Mucosa of rectum (tissue), 2 donors: ENCODE measurements at regions not wholly inside any gene's neighbourhood (a gene's known extent, or its start where the extent isn't known, plus 50 kb on each side); places are given as distances from the start of the nearest gene placed in this dataset.
"Not testable (repeated sequence)": the region's sequence is repeated elsewhere in the genome, so short reads cannot be mapped to it uniquely, and the experiment has no call there.

Experiments used
- H3K27ac ChIP-seq, 2 donors: one replicate each; pipeline ENCODE4 v1.7.0; 2013; ENCODE audit warnings: inconsistent platforms in 2 of 2, low read depth in 2 of 2, low read length in 2 of 2
- H3K27me3 ChIP-seq, 2 donors: one replicate each; pipeline ENCODE4 v1.7.0; 2013; ENCODE audit warnings: low read length in 2 of 2; ENCODE audit not compliant: control insufficient read depth in 2 of 2, insufficient read depth in 2 of 2
- H3K36me3 ChIP-seq, 2 donors: one replicate each; pipeline ENCODE4 v1.7.0; 2013; ENCODE audit warnings: low read length in 2 of 2; ENCODE audit not compliant: control insufficient read depth in 2 of 2, insufficient read depth in 2 of 2
- H3K4me1 ChIP-seq, 2 donors: one replicate each; pipeline ENCODE4 v1.7.0; 2013; ENCODE audit warnings: low read length in 2 of 2, mild to moderate bottlenecking in 1 of 2; ENCODE audit not compliant: control insufficient read depth in 2 of 2, insufficient read depth in 2 of 2
- H3K4me3 ChIP-seq, 2 donors: one replicate each; pipeline ENCODE4 v1.7.0; 2013; ENCODE audit warnings: low read length in 2 of 2
- H3K9ac ChIP-seq, 2 donors: one replicate each; pipeline ENCODE4 v1.7.0; 2013; ENCODE audit warnings: low read length in 2 of 2, low read depth in 1 of 2, mild to moderate bottlenecking in 1 of 2
- H3K9me3 ChIP-seq, 2 donors: one replicate each; pipeline ENCODE4 v1.7.0; 2013; ENCODE audit warnings: low read length in 2 of 2; ENCODE audit not compliant: control insufficient read depth in 2 of 2
- donor health status: healthy.
- donor health status: Normal muscosa, but diverticular disease.

DNA sequence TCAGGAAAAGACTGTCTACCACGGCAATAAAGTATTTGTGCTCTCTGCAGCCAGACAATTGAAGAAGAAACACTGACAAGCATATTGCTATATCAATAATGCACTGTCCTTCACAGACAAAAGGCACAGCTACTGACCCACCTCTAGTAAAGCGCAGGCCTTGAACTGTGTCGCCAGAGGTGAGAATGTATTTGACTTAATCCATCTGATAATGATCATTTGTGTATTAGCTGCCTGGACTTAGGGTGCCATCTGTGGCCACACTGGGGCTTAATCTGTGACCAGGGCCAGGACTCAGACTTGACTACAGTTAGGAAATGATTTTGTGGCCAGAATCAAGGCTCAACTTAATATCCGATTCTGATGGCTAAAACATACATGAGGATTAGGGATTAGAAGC is 260.4 kb downstream of the SMARCA1 start:
- Histone ChIP-seq H3K27ac (no peak overlapping the region), H3K36me3 (no peaks in the 10 kb centered on the region), H3K4me1 (no peaks in the 10 kb centered on the region), H3K9ac (no peak overlapping the region), H3K27me3 (no peaks in the 10 kb centered on the region), H3K9me3 (no peaks in the 10 kb centered on the region), H3K4me3 (no peak overlapping the region)

DNA sequence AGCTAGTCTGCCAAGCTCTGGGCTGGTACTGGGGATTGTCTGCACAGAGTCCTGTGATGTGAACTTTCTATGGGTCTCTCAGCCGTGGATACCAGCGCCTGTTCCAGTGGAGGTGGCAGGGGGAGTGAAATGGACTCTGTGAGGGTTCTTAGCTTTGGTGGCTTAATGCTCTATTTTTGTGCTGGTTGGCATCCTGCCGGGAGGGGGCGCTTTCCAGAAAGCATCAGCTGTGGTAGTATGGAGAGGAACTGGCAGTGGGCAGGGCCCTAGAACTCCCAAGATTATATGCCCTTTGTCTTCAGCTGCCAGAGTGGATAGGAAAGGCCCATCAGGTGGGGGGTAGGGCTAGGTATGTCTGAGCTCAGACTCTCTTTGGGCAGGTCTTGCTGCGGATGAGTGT is 267.8 kb downstream of the SMARCA1 start:
- not testable (repeated sequence) for H3K4me1 ChIP-seq, H3K9me3 ChIP-seq, H3K27me3 ChIP-seq, H3K36me3 ChIP-seq, H3K4me3 ChIP-seq, H3K9ac ChIP-seq, H3K27ac ChIP-seq

DNA sequence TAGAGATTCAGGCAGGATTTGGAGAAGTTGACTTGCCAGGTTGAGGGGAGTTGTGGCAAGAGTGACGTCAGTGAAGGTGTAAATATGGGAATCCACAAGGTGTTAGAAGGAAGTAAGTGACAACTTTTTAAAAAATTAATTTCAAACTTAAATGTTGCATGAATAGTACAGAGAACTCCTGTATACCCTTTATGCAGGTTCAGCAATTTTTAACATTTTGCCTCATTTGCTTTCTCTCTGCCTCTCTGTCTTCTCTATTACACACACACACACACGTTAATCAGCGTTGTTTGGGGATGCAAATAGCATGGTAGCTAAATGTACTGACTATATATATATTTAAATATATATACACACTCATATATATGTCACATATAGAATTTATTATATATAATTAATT is 273.7 kb downstream of the SMARCA1 start:
- Histone ChIP-seq H3K36me3 (no peaks in the 10 kb centered on the region), H3K27ac (no peak overlapping the region), H3K9ac (no peak overlapping the region), H3K4me3 (no peak overlapping the region), H3K27me3 (no peaks in the 10 kb centered on the region), H3K9me3 (no peaks in the 10 kb centered on the region), H3K4me1 (no peaks in the 10 kb centered on the region)

DNA sequence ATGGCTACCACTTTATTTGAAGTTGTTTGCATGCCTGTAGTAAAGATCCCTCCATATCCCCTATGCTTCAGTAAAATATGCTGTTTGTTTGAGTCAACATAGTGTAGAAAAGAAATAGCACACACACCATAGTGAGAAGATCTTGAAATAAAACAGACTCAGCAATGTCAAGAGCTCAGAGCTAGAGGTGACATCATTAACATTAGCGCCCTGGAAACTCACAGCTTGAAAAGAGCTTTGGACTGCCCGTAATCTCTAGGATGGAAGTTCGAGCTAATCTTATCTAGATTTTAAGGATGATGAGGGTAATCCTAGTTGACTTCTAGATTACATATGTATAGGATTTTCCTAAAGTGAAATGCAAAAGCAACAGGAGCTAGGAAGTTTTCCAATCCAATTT is 275.6 kb downstream of the SMARCA1 start:
- no peaks in the 10 kb centered on the region for H3K27me3 ChIP-seq
- H3K4me3 ChIP-seq, result no peak overlapping the region
- no peaks in the 10 kb centered on the region for H3K36me3 ChIP-seq
- H3K27ac ChIP-seq, result no peak overlapping the region
- H3K9me3 ChIP-seq, result no peaks in the 10 kb centered on the region
- H3K9ac ChIP-seq, result no peak overlapping the region
- no peaks in the 10 kb centered on the region for H3K4me1 ChIP-seq

DNA sequence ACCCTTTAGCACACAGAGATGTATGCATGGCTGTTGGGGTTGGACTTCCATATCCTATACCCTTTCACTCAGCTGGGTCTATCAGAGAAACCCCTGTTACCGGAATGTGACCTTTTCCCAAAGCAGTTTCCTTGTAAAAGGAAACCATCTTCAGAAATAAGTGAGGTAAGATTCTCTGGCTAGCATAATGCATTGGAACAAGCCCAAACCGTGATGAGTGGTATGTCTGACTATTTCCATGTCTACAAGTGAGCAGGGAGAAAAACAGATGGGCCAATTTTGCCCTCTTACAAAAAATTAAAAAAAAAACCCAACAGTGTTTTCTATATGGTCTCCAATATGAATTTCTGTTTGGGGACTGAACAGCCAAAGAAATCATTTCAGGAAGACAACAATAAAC is 283.9 kb downstream of the SMARCA1 start:
- H3K4me3 ChIP-seq, result no peak overlapping the region
- H3K27me3 ChIP-seq, result no peaks in the 10 kb centered on the region
- no peaks in the 10 kb centered on the region for H3K4me1 ChIP-seq
- H3K9ac ChIP-seq, result no peak overlapping the region
- H3K36me3 ChIP-seq, result no peaks in the 10 kb centered on the region
- H3K9me3 ChIP-seq, result no peaks in the 10 kb centered on the region
- H3K27ac ChIP-seq, result no peak overlapping the region

DNA sequence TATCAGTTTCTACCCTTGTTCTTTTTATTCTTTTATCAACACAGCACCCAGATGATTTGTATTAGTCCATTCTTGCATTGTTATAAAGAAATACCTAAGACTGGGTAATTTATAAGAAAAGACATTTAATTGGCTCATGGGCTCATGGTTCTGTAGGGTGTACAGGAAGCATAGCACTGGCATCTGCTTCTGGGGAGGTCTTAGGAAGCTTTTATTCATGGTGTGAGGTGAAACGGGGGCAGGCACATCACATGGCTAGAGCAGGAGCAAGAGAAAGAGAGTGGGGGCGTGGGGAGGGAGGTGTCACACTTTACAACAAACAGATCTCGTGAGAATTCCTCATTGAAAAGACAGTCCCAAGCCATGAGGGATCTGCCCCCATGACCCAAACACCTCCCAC is 285.3 kb downstream of the SMARCA1 start:
- Histone ChIP-seq H3K4me3 (no peak overlapping the region), H3K4me1 (no peaks in the 10 kb centered on the region), H3K36me3 (no peaks in the 10 kb centered on the region), H3K9ac (no peak overlapping the region), H3K27ac (no peak overlapping the region), H3K27me3 (no peaks in the 10 kb centered on the region), H3K9me3 (no peaks in the 10 kb centered on the region)

DNA sequence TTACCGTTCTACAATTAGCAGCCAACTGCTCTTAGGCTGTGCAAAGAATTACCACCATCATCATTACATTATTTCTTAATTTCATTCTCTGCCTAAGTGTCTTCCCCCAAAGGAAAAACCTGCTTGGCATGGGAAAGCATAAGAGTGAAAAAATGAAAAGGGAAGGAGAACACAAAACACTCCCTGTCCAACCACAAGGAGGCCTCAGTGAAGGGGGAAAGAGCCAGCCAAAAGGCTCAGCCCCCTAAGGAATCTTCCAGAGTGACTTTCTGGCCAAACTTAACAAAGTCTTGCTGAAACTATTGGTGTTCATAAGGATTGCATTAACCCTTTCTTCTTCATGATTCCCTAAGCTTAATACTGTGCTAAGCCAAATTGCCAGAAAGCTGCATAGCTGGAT is 287.4 kb downstream of the SMARCA1 start:
- H3K27me3 ChIP-seq, result no peaks in the 10 kb centered on the region
- H3K4me3 ChIP-seq, result no peak overlapping the region
- no peaks in the 10 kb centered on the region for H3K4me1 ChIP-seq
- no peaks in the 10 kb centered on the region for H3K9me3 ChIP-seq
- no peaks in the 10 kb centered on the region for H3K36me3 ChIP-seq
- no peak overlapping the region for H3K9ac ChIP-seq
- H3K27ac ChIP-seq, result no peak overlapping the region

DNA sequence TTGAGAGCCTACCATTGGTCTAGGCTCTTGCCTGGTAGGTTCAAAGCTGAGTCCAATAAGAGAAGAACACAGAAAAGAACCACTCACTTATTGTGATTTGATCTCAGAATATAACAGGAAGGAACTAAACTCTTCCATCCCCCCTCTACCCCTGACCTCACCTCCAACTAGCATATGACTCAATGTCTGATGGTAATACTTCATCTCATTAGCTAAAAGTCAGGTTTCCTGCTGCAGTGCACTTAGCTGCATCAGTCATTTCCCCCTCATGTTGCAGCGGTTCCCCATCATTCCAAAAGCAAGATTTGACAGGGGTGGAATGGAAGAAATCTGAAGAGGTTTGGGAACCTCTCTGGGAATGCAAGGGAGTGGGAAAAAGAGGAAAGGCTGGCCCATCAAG is 289.5 kb downstream of the SMARCA1 start:
- Histone ChIP-seq H3K36me3 (no peaks in the 10 kb centered on the region), H3K9ac (no peak overlapping the region), H3K4me3 (no peak overlapping the region), H3K4me1 (no peaks in the 10 kb centered on the region), H3K27me3 (no peaks in the 10 kb centered on the region), H3K27ac (no peak overlapping the region), H3K9me3 (no peaks in the 10 kb centered on the region)

DNA sequence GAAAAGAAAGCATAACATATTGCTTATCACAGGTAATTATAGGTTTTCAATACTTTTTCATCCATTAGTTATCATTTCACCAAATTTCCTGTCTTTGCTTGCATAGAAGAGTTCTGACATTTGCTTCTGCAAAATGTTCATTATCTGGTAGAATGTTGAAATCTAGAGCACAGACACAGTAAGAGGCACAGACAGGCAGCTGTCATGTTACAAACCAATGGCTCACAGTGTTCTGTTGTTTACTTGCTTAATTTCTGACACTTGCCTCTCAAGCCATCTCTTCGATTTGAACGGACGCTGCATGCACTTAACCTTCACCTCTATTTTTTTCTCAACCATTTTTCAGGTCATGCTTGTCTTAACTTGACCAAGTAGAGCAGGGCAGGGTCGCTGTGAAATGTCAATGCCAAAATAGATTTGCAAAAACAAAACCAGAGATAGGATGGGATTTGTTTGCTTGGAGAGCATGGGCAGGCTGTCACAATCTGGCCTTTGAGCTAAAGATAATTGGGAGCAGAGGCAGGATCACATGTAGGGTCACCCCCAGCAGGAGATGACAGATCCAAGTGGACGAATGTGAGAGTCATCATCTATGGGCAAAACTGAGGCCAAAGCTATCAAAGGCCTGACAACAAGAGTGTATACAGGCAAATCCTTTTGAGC is 292.3 kb downstream of the SMARCA1 start:
- Histone ChIP-seq H3K9me3 (no peaks in the 10 kb centered on the region), H3K4me3 (no peak overlapping the region), H3K9ac (no peak overlapping the region), H3K27ac (no peak overlapping the region), H3K36me3 (no peaks in the 10 kb centered on the region), H3K4me1 (no peaks in the 10 kb centered on the region), H3K27me3 (no peaks in the 10 kb centered on the region)

DNA sequence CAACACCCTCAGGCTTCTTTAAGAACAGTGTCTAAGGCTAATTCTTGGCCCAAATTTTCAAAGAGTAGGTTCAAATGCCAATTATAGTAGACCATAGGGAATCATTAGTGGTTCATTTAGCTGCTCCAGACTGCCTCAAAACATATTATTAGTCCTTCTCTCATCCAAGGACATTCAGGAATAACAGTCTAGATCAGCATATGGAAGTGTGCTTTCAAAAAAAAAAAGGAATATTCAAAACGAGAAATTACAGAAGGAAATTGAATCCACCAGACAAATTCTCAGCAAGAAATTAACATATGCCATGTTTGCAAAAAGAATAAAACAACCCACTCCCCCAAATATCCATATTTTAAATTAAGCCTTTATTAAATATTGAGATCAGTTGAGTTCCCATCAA is 293.1 kb downstream of the SMARCA1 start:
- Histone ChIP-seq H3K4me3 (no peak overlapping the region), H3K27me3 (no peaks in the 10 kb centered on the region), H3K9ac (no peak overlapping the region), H3K4me1 (no peaks in the 10 kb centered on the region), H3K36me3 (no peaks in the 10 kb centered on the region), H3K27ac (no peak overlapping the region), H3K9me3 (no peaks in the 10 kb centered on the region)

DNA sequence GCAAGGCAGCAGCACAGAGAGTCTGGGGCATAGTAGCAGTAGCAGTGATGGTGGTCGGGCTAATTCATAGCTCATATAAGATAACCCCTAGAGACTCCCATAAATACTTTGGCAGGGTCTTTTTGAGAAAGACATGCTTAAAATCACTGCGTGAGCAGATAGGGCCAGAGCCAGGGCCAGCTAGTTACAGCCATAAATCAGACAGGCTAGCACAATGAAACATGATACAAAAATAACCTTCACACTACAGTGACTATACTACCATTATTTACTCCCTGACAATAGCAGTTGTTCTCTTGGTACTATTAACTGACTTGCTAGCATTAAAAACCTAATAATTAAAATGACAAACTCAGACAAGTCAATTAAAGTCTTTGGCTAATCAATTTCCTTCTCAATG is 295.9 kb downstream of the SMARCA1 start:
- Histone ChIP-seq H3K4me3 (no peak overlapping the region), H3K9me3 (no peaks in the 10 kb centered on the region), H3K27ac (no peak overlapping the region), H3K9ac (no peak overlapping the region), H3K36me3 (no peaks in the 10 kb centered on the region), H3K4me1 (no peaks in the 10 kb centered on the region), H3K27me3 (no peaks in the 10 kb centered on the region)
